ENCODE measurements at regions not wholly inside any gene's neighbourhood (a gene's known extent, or its start where the extent isn't known, plus 50 kb on each side); places are given as distances from the start of the nearest gene placed in this dataset.

- H3K27me3 ChIP-seq (ENCODE audit: control insufficient read depth, insufficient read depth, low read length): peaks cover under 1% of the 10 kb centered on the region
- H4K20me1 ChIP-seq (ENCODE audit: control insufficient read depth, extremely low read depth, insufficient read depth, low read length): no peaks in the 10 kb centered on the region
- no peak overlapping the region for H3K4me2 ChIP-seq (ENCODE audit: extremely low read depth, insufficient read depth, low read length)
- DNase-seq (ENCODE audit: low read depth in 2 of 2): no peak
- no peak overlapping the region for H3K9ac ChIP-seq (ENCODE audit: insufficient read depth, low read length)
- TF ChIP-seq EZH2 (IDR thresholded peaks at IDR 0.05; ENCODE audit: low read length, missing control alignments) (no peak), CTCF (conservative IDR thresholded peaks at IDR 0.05 in 1 of 2, IDR thresholded peaks at IDR 0.05 in 1 of 2; ENCODE audit: low read depth in 1 of 2, low read length in 2 of 2) (no peak)
- H3K27ac ChIP-seq (ENCODE audit: insufficient read depth, low read length): no peak overlapping the region
- H3K4me3 ChIP-seq (replicated peaks in 1 of 4; ENCODE audit: control extremely low read depth in 1 of 4, insufficient read depth in 1 of 4, low read depth in 3 of 4, low read length in 4 of 4): no peak overlapping the region
- no peaks in the 10 kb centered on the region for H3K36me3 ChIP-seq (ENCODE audit: control insufficient read depth, insufficient read depth, low read length)
- no peaks in the 10 kb centered on the region for H3K79me2 ChIP-seq (ENCODE audit: control insufficient read depth, insufficient read depth, low read length)
- H3K4me1 ChIP-seq (ENCODE audit: control insufficient read depth, extremely low read depth, insufficient read depth, low read length): peaks cover 10% of the 10 kb centered on the region
- H2AFZ ChIP-seq (ENCODE audit: low read length): no peak overlapping the region
- no peaks in the 10 kb centered on the region for H3K9me3 ChIP-seq (ENCODE audit: control insufficient read depth, insufficient read depth, low read depth, low read length)
Observed at GRCh38 chr4:153112041-153112441, 92.2 kb upstream of the TRIM2 start.

GRCh38 chr4:153113061-153113837, 91.0 kb upstream of the TRIM2 start:
- DNase-seq (ENCODE audit: low read depth in 2 of 2): peak in 1 of 2 donors; percentile 94
- Histone ChIP-seq H3K36me3 (ENCODE audit: control insufficient read depth, insufficient read depth, low read length) (no peaks in the 10 kb centered on the region), H3K27ac (ENCODE audit: insufficient read depth, low read length) (no peak overlapping the region), H3K79me2 (ENCODE audit: control insufficient read depth, insufficient read depth, low read length) (no peaks in the 10 kb centered on the region), H3K4me1 (ENCODE audit: control insufficient read depth, extremely low read depth, insufficient read depth, low read length) (peaks cover 10% of the 10 kb centered on the region), H4K20me1 (ENCODE audit: control insufficient read depth, extremely low read depth, insufficient read depth, low read length) (no peaks in the 10 kb centered on the region), H3K9me3 (ENCODE audit: control insufficient read depth, insufficient read depth, low read depth, low read length) (no peaks in the 10 kb centered on the region), H3K27me3 (ENCODE audit: control insufficient read depth, insufficient read depth, low read length) (no peaks in the 10 kb centered on the region), H3K4me2 (ENCODE audit: extremely low read depth, insufficient read depth, low read length) (no peak overlapping the region), H3K4me3 (replicated peaks in 1 of 4; ENCODE audit: control extremely low read depth in 1 of 4, insufficient read depth in 1 of 4, low read depth in 3 of 4, low read length in 4 of 4) (no peak overlapping the region), H2AFZ (ENCODE audit: low read length) (no peak overlapping the region), H3K9ac (ENCODE audit: insufficient read depth, low read length) (no peak overlapping the region)
- TF ChIP-seq CTCF (conservative IDR thresholded peaks at IDR 0.05 in 1 of 2, IDR thresholded peaks at IDR 0.05 in 1 of 2; ENCODE audit: low read depth in 1 of 2, low read length in 2 of 2) (no peak), EZH2 (IDR thresholded peaks at IDR 0.05; ENCODE audit: low read length, missing control alignments) (no peak)

- Histone ChIP-seq H3K27ac (ENCODE audit: insufficient read depth, low read length) (no peak overlapping the region), H3K4me3 (replicated peaks in 1 of 4; ENCODE audit: control extremely low read depth in 1 of 4, insufficient read depth in 1 of 4, low read depth in 3 of 4, low read length in 4 of 4) (no peak overlapping the region), H3K79me2 (ENCODE audit: control insufficient read depth, insufficient read depth, low read length) (no peaks in the 10 kb centered on the region), H3K4me2 (ENCODE audit: extremely low read depth, insufficient read depth, low read length) (no peak overlapping the region), H4K20me1 (ENCODE audit: control insufficient read depth, extremely low read depth, insufficient read depth, low read length) (no peaks in the 10 kb centered on the region), H3K9me3 (ENCODE audit: control insufficient read depth, insufficient read depth, low read depth, low read length) (no peaks in the 10 kb centered on the region), H2AFZ (ENCODE audit: low read length) (no peak overlapping the region), H3K4me1 (ENCODE audit: control insufficient read depth, extremely low read depth, insufficient read depth, low read length) (peaks cover 10% of the 10 kb centered on the region), H3K9ac (ENCODE audit: insufficient read depth, low read length) (no peak overlapping the region), H3K36me3 (ENCODE audit: control insufficient read depth, insufficient read depth, low read length) (no peaks in the 10 kb centered on the region), H3K27me3 (ENCODE audit: control insufficient read depth, insufficient read depth, low read length) (no peaks in the 10 kb centered on the region)
- no peak for DNase-seq (ENCODE audit: low read depth in 2 of 2)
- TF ChIP-seq CTCF (conservative IDR thresholded peaks at IDR 0.05 in 1 of 2, IDR thresholded peaks at IDR 0.05 in 1 of 2; ENCODE audit: low read depth in 1 of 2, low read length in 2 of 2): no peak
Observed at GRCh38 chr4:153113838-153114105, 90.5 kb upstream of the TRIM2 start.
